ENCODE measurements at regions not wholly inside any gene's neighbourhood (a gene's known extent, or its start where the extent isn't known, plus 50 kb on each side); places are given as distances from the start of the nearest gene placed in this dataset.

- TF ChIP-seq CTCF (conservative IDR thresholded peaks at IDR 0.05; ENCODE audit: low read depth, low read length) = no peak
- TF ChIP-seq EZH2 (IDR thresholded peaks at IDR 0.05; ENCODE audit: low read length, unreplicated experiment) = no peak
These were observed 110.4 kb downstream of the CDC42EP3 start for GRCh38 chr2:37560863-37561614.
